Dedifferentiated amniotic fluid mesenchymal stem cell (primary cell): ENCODE measurements at regions not wholly inside any gene's neighbourhood (a gene's known extent, or its start where the extent isn't known, plus 50 kb on each side); places are given as distances from the start of the nearest gene placed in this dataset.
"Not testable (repeated sequence)": the region's sequence is repeated elsewhere in the genome, so short reads cannot be mapped to it uniquely, and the experiment has no call there.

Source experiments
- DNase-seq: peaks from one replicate; pipeline ENCODE4 v3.0.0-alpha.2; 2016; ENCODE audit errors: extremely low spot score

GRCh38 chr7:34332006-34332405 is 326.0 kb upstream of the NPSR1 start:
- DNase-seq, result no peak

GRCh38 chr7:34333184-34333583 is 324.8 kb upstream of the NPSR1 start:
- DNase-seq, result no peak

GRCh38 chr7:34333925-34334324 is 324.1 kb upstream of the NPSR1 start:
- no peak for DNase-seq

- DNase-seq, result no peak
Observed at GRCh38 chr7:34337163-34337562, 320.9 kb upstream of the NPSR1 start.

GRCh38 chr7:34338961-34339526 is 319.0 kb upstream of the NPSR1 start:
- DNase-seq, result no peak

GRCh38 chr7:34341326-34341725 is 316.7 kb upstream of the NPSR1 start:
- DNase-seq, result no peak

GRCh38 chr7:34342387-34342786 is 315.6 kb upstream of the NPSR1 start:
- DNase-seq, result no peak

GRCh38 chr7:34343667-34344066 is 314.4 kb upstream of the NPSR1 start:
- no peak for DNase-seq

- DNase-seq, result no peak
Observed at GRCh38 chr7:34354011-34354410, 304.0 kb upstream of the NPSR1 start.

- peak; percentile 74 for DNase-seq
Observed at GRCh38 chr7:34354899-34355298, 303.1 kb upstream of the NPSR1 start.

- no peak for DNase-seq
Observed at GRCh38 chr7:34357068-34357467, 300.9 kb upstream of the NPSR1 start.

- no peak for DNase-seq
Observed at GRCh38 chr7:34357946-34358345, 300.1 kb upstream of the NPSR1 start.

GRCh38 chr7:34358578-34358977 is 299.4 kb upstream of the NPSR1 start:
- not testable (repeated sequence) for DNase-seq

GRCh38 chr7:34361663-34362250 is 296.3 kb upstream of the NPSR1 start:
- DNase-seq, result no peak

GRCh38 chr7:34362621-34363020 is 295.4 kb upstream of the NPSR1 start:
- DNase-seq, result no peak

GRCh38 chr7:34364130-34364529 is 293.9 kb upstream of the NPSR1 start:
- DNase-seq, result no peak

GRCh38 chr7:34365011-34365410 is 293.0 kb upstream of the NPSR1 start:
- no peak for DNase-seq

GRCh38 chr7:34365611-34366010 is 292.4 kb upstream of the NPSR1 start:
- no peak for DNase-seq

GRCh38 chr7:34371922-34372321 is 286.1 kb upstream of the NPSR1 start:
- no peak for DNase-seq

- peak; percentile 51 for DNase-seq
Observed at GRCh38 chr7:34373940-34374339, 284.1 kb upstream of the NPSR1 start.

GRCh38 chr7:34382166-34382893 is 275.7 kb upstream of the NPSR1 start:
- DNase-seq, result no peak

GRCh38 chr7:34385384-34385783 is 272.6 kb upstream of the NPSR1 start:
- DNase-seq, result no peak

- DNase-seq, result no peak
Observed at GRCh38 chr7:34389332-34390078, 268.5 kb upstream of the NPSR1 start.
